Gastrocnemius medialis (tissue), 4 donors: ENCODE measurements at regions not wholly inside any gene's neighbourhood (a gene's known extent, or its start where the extent isn't known, plus 50 kb on each side); places are given as distances from the start of the nearest gene placed in this dataset.
"Not testable (repeated sequence)": the region's sequence is repeated elsewhere in the genome, so short reads cannot be mapped to it uniquely, and the experiment has no call there.

ENCODE experiments used
- ATAC-seq, 2 donors: fragments of 150-250 bp; one replicate each; pipeline ENCODE4 v1.9.1; 2016
- DNase-seq, 2 donors: peaks; one replicate each; pipeline ENCODE4 v3.0.0-alpha.2; 2019
- H3K27ac ChIP-seq, 4 donors: fragments of 200-600 bp; sonication (generic); 1 replicate in 1 of 4; 2 replicates in 3 of 4; pipeline ENCODE4 v1.5.1; 2016 to 2018; ENCODE audit warnings: mild to moderate bottlenecking in 2 of 4, moderate library complexity in 1 of 4
- H3K27me3 ChIP-seq, 3 donors: fragments of 200-600 bp; sonication (generic) in 2 of 3; 1 replicate in 1 of 3; 2 replicates in 2 of 3; pipeline versions ENCODE4 v1.5.1 to v1.6.0; 2016 to 2019; ENCODE audit warnings: mild to moderate bottlenecking in 1 of 3, moderate library complexity in 1 of 3
- H3K36me3 ChIP-seq, 2 donors: fragments of 200-600 bp; sonication (generic) in 1 of 2; one replicate each; pipeline ENCODE4 v1.5.1; 2017 to 2018
- H3K4me1 ChIP-seq, 2 donors: fragments of 200-600 bp; sonication (generic) in 1 of 2; one replicate each; pipeline ENCODE4 v1.5.1; 2016 to 2017; ENCODE audit warnings: mild to moderate bottlenecking in 2 of 2
- H3K4me3 ChIP-seq, 4 donors: fragments of 200-600 bp; sonication (generic) in 3 of 4; 1 replicate in 1 of 4; 2 replicates in 3 of 4; pipeline ENCODE4 v1.5.1; 2016 to 2019; ENCODE audit warnings: mild to moderate bottlenecking in 2 of 4
- H3K9me3 ChIP-seq, 3 donors: fragments of 200-600 bp; sonication (generic) in 2 of 3; 1 replicate in 1 of 3; 2 replicates in 2 of 3; pipeline ENCODE4 v1.5.1; 2016 to 2019
- POLR2A ChIP-seq, 2 donors: fragments of 450-650 bp; IDR thresholded peaks; one replicate each; pipeline ENCODE4 v1.6.1; 2017; ENCODE audit warnings: antibody characterized with exemption in 2 of 2, mild to moderate bottlenecking in 2 of 2, moderate library complexity in 2 of 2
- in situ Hi-C, 4 donors: fragments of 200-750 bp; cut with MboI; loops; one replicate each; pipeline versions ENCODE4 v1.15.0 to v1.8.0; 2017; ENCODE audit warnings: low sequenced_read_pairs in 4 of 4
- intact Hi-C: fragments of 100-400 bp; cut with DNase I; formaldehyde crosslinking; loops from one replicate; pipeline ENCODE4 v1.15.1; 2023; ENCODE audit warnings: low total_unique reads
- TF ChIP-seq, protein P1 (sequence below), 5 experiments: fragments of 450-650 bp in 3 of 5; fragments of 200-600 bp in 2 of 5; sonication (generic) in 2 of 5; IDR thresholded peaks in 4 of 5; conservative IDR thresholded peaks in 1 of 5; 1 replicate in 4 of 5; 2 replicates in 1 of 5; pipeline ENCODE4 v1.5.1; 2016 to 2019; ENCODE audit warnings: antibody characterized with exemption in 5 of 5, mild to moderate bottlenecking in 3 of 5, moderate library complexity in 3 of 5

GRCh38 chr5:25552871-25553481, 908.2 kb upstream of the CDH10 start:
- Histone ChIP-seq H3K27me3 (no peaks in the 10 kb centered on the region), H3K9me3 (no peaks in the 10 kb centered on the region), H3K4me3 (no peak overlapping the region), H3K27ac (no peak overlapping the region), H3K4me1 (no peaks in the 10 kb centered on the region), H3K36me3 (no peaks in the 10 kb centered on the region)
- in situ Hi-C loops = no loop called here
- DNase-seq = no peak
- TF ChIP-seq, protein P1, sequence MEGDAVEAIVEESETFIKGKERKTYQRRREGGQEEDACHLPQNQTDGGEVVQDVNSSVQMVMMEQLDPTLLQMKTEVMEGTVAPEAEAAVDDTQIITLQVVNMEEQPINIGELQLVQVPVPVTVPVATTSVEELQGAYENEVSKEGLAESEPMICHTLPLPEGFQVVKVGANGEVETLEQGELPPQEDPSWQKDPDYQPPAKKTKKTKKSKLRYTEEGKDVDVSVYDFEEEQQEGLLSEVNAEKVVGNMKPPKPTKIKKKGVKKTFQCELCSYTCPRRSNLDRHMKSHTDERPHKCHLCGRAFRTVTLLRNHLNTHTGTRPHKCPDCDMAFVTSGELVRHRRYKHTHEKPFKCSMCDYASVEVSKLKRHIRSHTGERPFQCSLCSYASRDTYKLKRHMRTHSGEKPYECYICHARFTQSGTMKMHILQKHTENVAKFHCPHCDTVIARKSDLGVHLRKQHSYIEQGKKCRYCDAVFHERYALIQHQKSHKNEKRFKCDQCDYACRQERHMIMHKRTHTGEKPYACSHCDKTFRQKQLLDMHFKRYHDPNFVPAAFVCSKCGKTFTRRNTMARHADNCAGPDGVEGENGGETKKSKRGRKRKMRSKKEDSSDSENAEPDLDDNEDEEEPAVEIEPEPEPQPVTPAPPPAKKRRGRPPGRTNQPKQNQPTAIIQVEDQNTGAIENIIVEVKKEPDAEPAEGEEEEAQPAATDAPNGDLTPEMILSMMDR (IDR thresholded peaks at IDR 0.05 in 4 of 5, conservative IDR thresholded peaks at IDR 0.05 in 1 of 5) = no peak
- no peak for TF ChIP-seq POLR2A (IDR thresholded peaks at IDR 0.05)
- ATAC-seq = no peak
- intact Hi-C loops = no loop called here

DNA sequence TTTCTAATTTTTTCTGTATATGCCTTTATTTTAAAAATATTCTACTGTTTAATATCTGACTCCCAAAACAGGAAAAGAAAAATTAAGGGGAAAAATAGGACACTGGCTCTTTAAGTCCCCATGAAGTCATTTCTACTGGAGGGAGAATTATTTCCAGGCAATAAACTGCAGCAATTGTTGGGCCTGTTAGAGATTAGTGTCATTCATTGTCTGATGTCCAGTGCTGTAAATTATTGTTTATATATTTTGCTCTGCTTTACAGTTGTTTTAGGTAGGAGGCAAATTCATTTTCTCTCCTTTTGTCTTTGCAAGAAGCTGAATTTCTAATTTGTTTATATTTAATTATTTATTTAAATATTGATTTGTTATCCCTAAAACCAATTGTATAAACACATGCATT, 906.0 kb upstream of the CDH10 start:
- TF ChIP-seq POLR2A (IDR thresholded peaks at IDR 0.05) = no peak
- TF ChIP-seq, protein P1 (IDR thresholded peaks at IDR 0.05 in 4 of 5, conservative IDR thresholded peaks at IDR 0.05 in 1 of 5) = no peak
- Histone ChIP-seq H3K27ac (no peak overlapping the region), H3K4me1 (no peaks in the 10 kb centered on the region), H3K27me3 (no peaks in the 10 kb centered on the region), H3K4me3 (no peak overlapping the region), H3K36me3 (no peaks in the 10 kb centered on the region), H3K9me3 (no peaks in the 10 kb centered on the region)
- no peak for DNase-seq
- in situ Hi-C loops = no loop called here
- ATAC-seq = no peak
- intact Hi-C loops = no loop called here

DNA sequence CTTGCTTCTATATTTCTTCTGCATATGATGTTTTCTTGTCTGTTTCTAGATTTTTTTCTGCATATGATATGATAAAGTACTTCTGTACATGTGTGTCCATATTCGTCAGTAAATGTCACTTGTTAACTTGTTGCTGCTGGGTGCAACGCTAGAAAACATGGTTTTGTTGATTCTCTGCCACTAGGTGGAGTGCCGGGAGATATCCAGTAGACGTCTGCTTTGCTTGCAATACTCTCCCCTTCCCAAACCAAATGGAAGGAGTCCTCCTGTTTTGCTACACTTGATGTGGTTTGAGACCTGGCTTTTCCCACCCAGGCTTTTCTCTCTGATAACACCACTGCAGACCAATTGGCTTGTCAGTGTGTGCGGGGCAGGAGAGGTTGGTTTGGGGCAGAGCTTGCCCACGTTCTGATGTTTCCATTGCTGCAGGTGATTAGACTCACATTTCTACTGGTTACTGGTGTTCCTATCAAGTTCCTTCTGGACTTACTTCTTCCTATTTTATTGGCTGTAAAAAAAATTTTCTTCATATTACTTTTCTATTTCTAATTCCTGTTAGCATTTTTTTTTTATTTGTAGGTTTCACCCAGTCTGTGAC, 900.0 kb upstream of the CDH10 start:
- in situ Hi-C loops = no loop called here
- no peaks in the 10 kb centered on the region for H3K9me3 ChIP-seq
- DNase-seq = no peak
- ATAC-seq = no peak
- no peaks in the 10 kb centered on the region for H3K4me1 ChIP-seq
- no peaks in the 10 kb centered on the region for H3K36me3 ChIP-seq
- H3K27me3 ChIP-seq = no peaks in the 10 kb centered on the region
- no peak for TF ChIP-seq POLR2A (IDR thresholded peaks at IDR 0.05)
- TF ChIP-seq, protein P1 (IDR thresholded peaks at IDR 0.05 in 4 of 5, conservative IDR thresholded peaks at IDR 0.05 in 1 of 5) = peak in 1 of 5 experiments; percentile 26
- H3K27ac ChIP-seq = no peak overlapping the region
- H3K4me3 ChIP-seq = no peak overlapping the region
- intact Hi-C loops = no loop called here

- TF ChIP-seq, protein P1 (IDR thresholded peaks at IDR 0.05 in 4 of 5, conservative IDR thresholded peaks at IDR 0.05 in 1 of 5) = no peak
- no peak for TF ChIP-seq POLR2A (IDR thresholded peaks at IDR 0.05)
- H3K27me3 ChIP-seq = no peaks in the 10 kb centered on the region
- in situ Hi-C loops (no loop called here), intact Hi-C loops (no loop called here)
- H3K36me3 ChIP-seq = no peaks in the 10 kb centered on the region
- DNase-seq = no peak
- H3K4me3 ChIP-seq = no peak overlapping the region
- ATAC-seq = no peak
- H3K27ac ChIP-seq = no peak overlapping the region
- no peaks in the 10 kb centered on the region for H3K9me3 ChIP-seq
- no peaks in the 10 kb centered on the region for H3K4me1 ChIP-seq
These were observed 895.9 kb upstream of the CDH10 start for GRCh38 chr5:25540628-25541027.

DNA sequence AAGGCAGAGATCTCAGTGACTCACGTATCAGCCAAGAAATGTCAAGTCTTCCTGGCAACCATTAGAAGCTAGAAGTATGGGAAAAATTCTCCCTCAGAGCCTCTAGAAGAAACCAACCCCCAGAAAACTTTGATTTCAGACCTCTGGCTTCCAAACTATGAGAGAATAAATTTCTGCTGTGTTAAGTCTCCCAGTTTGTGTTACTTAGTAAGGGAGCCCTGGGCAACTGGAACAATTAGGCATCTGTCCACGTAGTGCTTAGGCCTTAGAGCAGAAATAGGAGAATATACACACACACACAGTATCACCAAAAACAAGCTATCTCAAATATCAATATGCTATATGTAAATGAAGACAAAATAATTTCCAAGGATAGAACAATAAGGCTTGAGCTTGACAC, 894.8 kb upstream of the CDH10 start:
- intact Hi-C loops (no loop called here), in situ Hi-C loops (no loop called here)
- TF ChIP-seq POLR2A (IDR thresholded peaks at IDR 0.05) = no peak
- TF ChIP-seq, protein P1 (IDR thresholded peaks at IDR 0.05 in 4 of 5, conservative IDR thresholded peaks at IDR 0.05 in 1 of 5) = no peak
- Histone ChIP-seq H3K27me3 (no peaks in the 10 kb centered on the region), H3K4me1 (no peaks in the 10 kb centered on the region), H3K36me3 (no peaks in the 10 kb centered on the region), H3K4me3 (no peak overlapping the region), H3K9me3 (no peaks in the 10 kb centered on the region), H3K27ac (no peak overlapping the region)
- DNase-seq (no peak), ATAC-seq (no peak)

DNA sequence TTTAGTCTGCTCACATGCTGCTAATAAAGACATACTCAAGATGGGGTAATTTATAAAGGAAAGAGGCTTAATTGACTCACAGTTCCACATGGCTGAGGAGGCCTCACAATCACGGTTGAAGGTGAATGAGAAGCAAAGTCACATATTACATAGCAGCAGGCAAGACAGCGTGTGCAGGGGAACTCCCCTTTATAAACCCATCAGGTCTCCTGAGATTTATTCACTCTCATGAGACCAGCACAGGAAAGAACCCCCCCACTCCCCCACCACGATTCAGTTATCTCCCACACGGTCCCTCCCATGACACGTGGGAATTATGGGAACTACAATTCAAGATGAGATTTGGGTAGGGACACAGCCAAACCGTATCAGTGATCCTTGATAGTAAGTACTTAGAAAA, 891.7 kb upstream of the CDH10 start:
- DNase-seq = not testable (repeated sequence)

More for the DNA sequence above, 891.7 kb upstream of the CDH10 start:
- H3K36me3 ChIP-seq, ATAC-seq, in situ Hi-C loops, H3K27ac ChIP-seq, H3K4me1 ChIP-seq, H3K9me3 ChIP-seq, H3K27me3 ChIP-seq, intact Hi-C loops, H3K4me3 ChIP-seq: not testable (repeated sequence)
